ENCODE measurements at regions not wholly inside any gene's neighbourhood (a gene's known extent, or its start where the extent isn't known, plus 50 kb on each side); places are given as distances from the start of the nearest gene placed in this dataset.

- no peak for TF ChIP-seq RARG (CRISPR knock-in tag; IDR thresholded peaks at IDR 0.05; ENCODE audit: low read depth)
- no peak for TF ChIP-seq SYNCRIP (IDR thresholded peaks at IDR 0.05; ENCODE audit: insufficient read depth, low read depth, low read length)
- TF ChIP-seq RBM39 (IDR thresholded peaks at IDR 0.05; ENCODE audit: low read depth, low read length, poor library complexity, severe bottlenecking): no peak
- no peak for TF ChIP-seq ZSCAN5A (CRISPR knock-in tag; IDR thresholded peaks at IDR 0.05; ENCODE audit: borderline replicate concordance)
- TF ChIP-seq ATF3 (CRISPR knock-in tag; IDR thresholded peaks at IDR 0.05): no peak
- 0 out of 2 replicates have a peak, but pooled peaks have one; percentile 12 for TF ChIP-seq ZNF589 (CRISPR knock-in tag; conservative IDR thresholded peaks at IDR 0.05)
- TF ChIP-seq ZFP36L2 (CRISPR knock-in tag; IDR thresholded peaks at IDR 0.05): no peak
- TF ChIP-seq AHDC1 (CRISPR knock-in tag; IDR thresholded peaks at IDR 0.05; ENCODE audit: borderline replicate concordance): no peak
- TF ChIP-seq FUBP1 (CRISPR knock-in tag; IDR thresholded peaks at IDR 0.05; ENCODE audit: borderline replicate concordance): no peak
- 0 out of 2 replicates have a peak, but pooled peaks have one; percentile 36 for TF ChIP-seq REL (CRISPR knock-in tag; conservative IDR thresholded peaks at IDR 0.05)
- no peak for TF ChIP-seq DNMT1 (CRISPR knock-in tag; IDR thresholded peaks at IDR 0.05)
- 0 out of 2 replicates have a peak, but pooled peaks have one; percentile 8 for TF ChIP-seq NCOA1 (CRISPR knock-in tag; IDR thresholded peaks at IDR 0.05)
- TF ChIP-seq E2F2 (CRISPR knock-in tag; IDR thresholded peaks at IDR 0.05; ENCODE audit: borderline replicate concordance): no peak
- no peak for TF ChIP-seq ZNF18 (CRISPR knock-in tag; IDR thresholded peaks at IDR 0.05; ENCODE audit: insufficient replicate concordance)
Observed at GRCh38 chr5:154652746-154653417, 102.3 kb upstream of the LARP1 start (continued).
